Prostate gland (tissue), 2 donors: ENCODE measurements at regions not wholly inside any gene's neighbourhood (a gene's known extent, or its start where the extent isn't known, plus 50 kb on each side); places are given as distances from the start of the nearest gene placed in this dataset.

Source experiments
- DNase-seq: peaks from one replicate; pipeline ENCODE4 v3.0.0-alpha.2; 2019; ENCODE audit warnings: low spot score
- H3K27ac ChIP-seq, 2 donors: fragments of 200-600 bp; sonication (generic); 2 replicates each; pipeline ENCODE4 v1.5.1; 2017 to 2019
- H3K27me3 ChIP-seq: fragments of 200-600 bp; sonication (generic); replicated peaks from 2 replicates; pipeline ENCODE4 v1.5.1; 2019; ENCODE audit not compliant: insufficient read depth
- H3K36me3 ChIP-seq, 2 donors: fragments of 200-600 bp; sonication (generic); 1 replicate in 1 of 2; 2 replicates in 1 of 2; pipeline versions ENCODE4 v1.5.1 to v1.8.1; 2017 to 2019
- H3K4me1 ChIP-seq: fragments of 200-600 bp; sonication (generic); replicated peaks from 2 replicates; pipeline ENCODE4 v1.5.1; 2019
- H3K4me3 ChIP-seq, 2 donors: fragments of 200-600 bp; sonication (generic); 2 replicates each; pipeline ENCODE4 v1.5.1; 2017 to 2019
- H3K9me3 ChIP-seq: fragments of 200-600 bp; sonication (generic); 2 replicates; pipeline ENCODE4 v1.5.1; 2017
- CTCF ChIP-seq, 4 experiments: fragments of 200-600 bp in 2 of 4; fragments of 450-650 bp in 2 of 4; sonication (generic) in 2 of 4; IDR thresholded peaks; 1 replicate in 3 of 4; 2 replicates in 1 of 4; pipeline ENCODE4 v1.5.1; 2016 to 2019; ENCODE audit warnings: antibody characterized with exemption in 4 of 4, mild to moderate bottlenecking in 2 of 4, moderate library complexity in 2 of 4
- POLR2A ChIP-seq: fragments of 450-650 bp; IDR thresholded peaks from one replicate; pipeline ENCODE4 v1.6.1; 2016; ENCODE audit warnings: antibody characterized with exemption, mild to moderate bottlenecking
- POLR2AphosphoS5 ChIP-seq: sonication (generic); formaldehyde crosslinking; IDR thresholded peaks from one replicate; pipeline ENCODE4 v1.6.1; 2017; ENCODE audit warnings: antibody characterized with exemption
- WGBS: methylation state at CpG from one replicate; pipeline ENCODE4 v1.1.5; 2018; 5-methylcytosine and 5-hydroxymethylcytosine counted together
- intact Hi-C: fragments of 100-400 bp; cut with DNase I; formaldehyde crosslinking; loops from one replicate; pipeline ENCODE4 v1.14.2; 2022

GRCh38 chr1:208643005-208643597 is 398.9 kb upstream of the PLXNA2 start:
- TF ChIP-seq CTCF (IDR thresholded peaks at IDR 0.05): no peak
- TF ChIP-seq POLR2AphosphoS5: no peak
- TF ChIP-seq POLR2A: no peak
- intact Hi-C loops: no loop called here
- Histone ChIP-seq H3K27me3 (no peaks in the 10 kb centered on the region), H3K4me1 (no peaks in the 10 kb centered on the region), H3K27ac (no peak overlapping the region), H3K4me3 (no peak overlapping the region), H3K36me3 (no peaks in the 10 kb centered on the region), H3K9me3 (no peaks in the 10 kb centered on the region)
- WGBS: 78% methylated on average over 7 of the region's 7 CpGs
- DNase-seq: no peak

- Histone ChIP-seq H3K27ac (no peak overlapping the region), H3K27me3 (no peaks in the 10 kb centered on the region), H3K36me3 (no peaks in the 10 kb centered on the region), H3K4me1 (no peaks in the 10 kb centered on the region), H3K4me3 (no peak overlapping the region), H3K9me3 (no peaks in the 10 kb centered on the region)
- WGBS: 36% methylated on average over 2 of the region's 2 CpGs
- TF ChIP-seq POLR2AphosphoS5 (no peak), CTCF (IDR thresholded peaks at IDR 0.05) (no peak), POLR2A (no peak)
- intact Hi-C loops: no loop called here
- no peak for DNase-seq
These were observed 400.4 kb upstream of the PLXNA2 start for GRCh38 chr1:208644401-208645160.

- Histone ChIP-seq H3K36me3 (no peaks in the 10 kb centered on the region), H3K27me3 (no peaks in the 10 kb centered on the region), H3K27ac (no peak overlapping the region), H3K9me3 (no peaks in the 10 kb centered on the region), H3K4me3 (no peak overlapping the region), H3K4me1 (no peaks in the 10 kb centered on the region)
- no peak for TF ChIP-seq POLR2A
- TF ChIP-seq CTCF (IDR thresholded peaks at IDR 0.05): no peak
- no peak for TF ChIP-seq POLR2AphosphoS5
- WGBS: 87% methylated on average over 2 of the region's 2 CpGs
- intact Hi-C loops: no loop called here
- no peak for DNase-seq
These were observed 402.2 kb upstream of the PLXNA2 start for GRCh38 chr1:208646431-208646830.

- WGBS: 43% methylated on average over 3 of the region's 3 CpGs
- Histone ChIP-seq H3K4me1 (no peaks in the 10 kb centered on the region), H3K27ac (no peak overlapping the region), H3K36me3 (no peaks in the 10 kb centered on the region), H3K9me3 (no peaks in the 10 kb centered on the region), H3K4me3 (no peak overlapping the region), H3K27me3 (no peaks in the 10 kb centered on the region)
- TF ChIP-seq CTCF (IDR thresholded peaks at IDR 0.05) (no peak), POLR2A (no peak), POLR2AphosphoS5 (no peak)
- no peak for DNase-seq
- intact Hi-C loops: no loop called here
These were observed 404.0 kb upstream of the PLXNA2 start for GRCh38 chr1:208648146-208648545.
